NCI-H774 (cell line): ENCODE measurements at regions not wholly inside any gene's neighbourhood (a gene's known extent, or its start where the extent isn't known, plus 50 kb on each side); places are given as distances from the start of the nearest gene placed in this dataset.
"Not testable (repeated sequence)": the region's sequence is repeated elsewhere in the genome, so short reads cannot be mapped to it uniquely, and the experiment has no call there.

ENCODE experiments used
- DNase-seq: peaks from one replicate; lab custom pipeline; 2025; lab: John Stamatoyannopoulos, UW

DNA sequence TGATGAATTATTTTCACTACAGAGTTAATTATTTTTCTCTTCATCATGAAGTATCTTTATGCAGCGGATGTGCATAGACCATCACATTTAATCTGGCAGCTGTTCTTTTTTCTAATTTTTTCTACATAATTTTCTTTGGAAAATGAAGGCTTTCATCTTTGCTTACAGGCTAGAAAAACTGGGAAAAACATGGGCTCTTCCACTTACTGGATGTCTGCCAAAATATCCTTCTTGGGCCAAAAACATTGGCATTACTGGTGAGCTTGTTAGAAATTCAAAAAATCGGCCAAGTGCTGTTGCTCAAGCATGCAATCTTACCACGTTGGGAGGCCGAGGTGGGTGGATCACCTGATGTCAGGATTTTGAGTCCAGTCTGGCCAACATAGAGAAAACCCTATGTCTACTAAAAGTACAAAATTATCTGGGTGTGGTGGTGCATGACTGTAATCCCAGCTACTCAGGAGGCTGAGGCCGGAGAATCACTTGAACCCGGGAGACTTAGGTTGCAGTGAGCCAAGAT is 176.8 kb downstream of the ZNF737 start:
- DNase-seq, result no peak

DNA sequence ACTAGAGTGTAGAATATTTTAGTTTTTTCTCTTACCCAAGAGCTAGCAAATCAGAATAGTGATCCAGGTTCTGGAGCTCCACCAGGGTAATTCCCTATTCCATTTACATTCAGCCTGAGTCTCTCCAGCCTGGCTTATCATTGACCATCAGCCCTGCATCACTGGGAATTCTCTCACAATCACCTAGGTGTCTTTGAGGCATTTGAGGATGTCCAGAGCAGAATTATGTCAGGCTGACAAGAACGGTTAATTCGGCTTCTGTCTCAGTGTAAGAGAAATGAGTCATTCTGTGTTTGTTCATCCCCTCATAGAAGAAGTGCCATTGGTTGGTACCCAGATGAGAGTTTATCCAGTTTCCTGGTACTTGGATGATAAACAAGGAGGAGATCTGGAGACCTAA is 180.5 kb downstream of the ZNF737 start:
- no peak for DNase-seq

DNA sequence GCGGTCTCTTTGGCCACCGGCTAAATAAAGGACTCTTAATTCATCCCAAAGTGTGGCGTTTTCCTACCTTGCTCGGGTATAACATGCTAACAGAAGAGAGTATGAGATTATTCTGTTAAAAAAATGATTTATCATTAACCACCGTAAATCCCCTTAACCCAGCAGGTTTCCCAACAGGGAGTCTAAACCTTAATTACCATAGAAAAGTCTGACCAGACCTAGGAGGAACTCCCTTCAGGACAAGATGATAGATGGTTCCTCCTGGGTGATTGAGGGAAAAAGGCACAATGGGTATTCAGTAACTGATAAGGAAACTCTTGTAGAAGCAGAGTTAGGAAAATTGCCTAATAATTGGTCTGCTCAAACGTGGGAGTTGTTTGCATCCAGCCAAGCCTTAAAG is 193.7 kb downstream of the ZNF737 start:
- no peak for DNase-seq

DNA sequence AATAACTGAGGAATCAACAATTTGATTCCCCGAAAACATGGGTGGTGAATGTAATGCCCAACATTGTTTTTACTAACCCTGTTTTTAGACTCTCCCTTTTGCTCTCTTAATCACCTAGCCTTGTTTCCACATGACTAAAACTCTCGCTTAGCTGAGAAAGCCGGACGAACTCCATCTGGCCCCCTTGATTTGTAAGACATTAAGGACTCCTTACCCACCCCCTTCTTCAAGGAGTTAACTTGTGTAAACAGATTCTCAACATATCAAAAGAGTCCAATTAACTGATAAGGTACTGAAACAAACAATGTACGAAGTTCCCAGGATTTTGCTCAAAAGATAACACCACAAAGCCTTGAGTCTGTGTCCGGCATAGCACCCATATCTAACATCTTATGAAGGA is 194.3 kb downstream of the ZNF737 start:
- not testable (repeated sequence) for DNase-seq

DNA sequence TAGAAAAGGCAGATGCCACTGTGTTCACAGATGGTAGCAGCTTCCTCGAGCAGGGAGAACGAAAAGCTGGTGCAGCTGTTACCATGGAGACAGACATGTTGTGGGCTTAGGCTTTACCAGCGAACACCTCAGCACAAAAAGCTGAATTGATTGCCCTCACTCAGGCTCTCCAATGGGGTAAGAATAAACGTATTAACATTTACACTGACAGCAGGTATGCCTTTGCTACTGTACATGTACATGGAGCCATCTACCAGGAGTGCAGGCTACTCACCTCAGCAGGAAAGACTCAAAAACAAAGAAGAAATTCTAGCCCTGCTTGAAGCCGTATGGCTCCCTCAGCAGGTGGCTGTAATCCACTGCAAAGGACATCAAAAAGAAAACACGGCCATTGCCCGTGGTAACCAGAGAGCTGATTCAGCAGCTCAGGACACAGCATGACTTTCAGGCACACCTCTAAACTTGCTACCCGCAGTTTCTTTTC is 197.7 kb downstream of the ZNF737 start:
- DNase-seq, result peak; percentile 73

DNA sequence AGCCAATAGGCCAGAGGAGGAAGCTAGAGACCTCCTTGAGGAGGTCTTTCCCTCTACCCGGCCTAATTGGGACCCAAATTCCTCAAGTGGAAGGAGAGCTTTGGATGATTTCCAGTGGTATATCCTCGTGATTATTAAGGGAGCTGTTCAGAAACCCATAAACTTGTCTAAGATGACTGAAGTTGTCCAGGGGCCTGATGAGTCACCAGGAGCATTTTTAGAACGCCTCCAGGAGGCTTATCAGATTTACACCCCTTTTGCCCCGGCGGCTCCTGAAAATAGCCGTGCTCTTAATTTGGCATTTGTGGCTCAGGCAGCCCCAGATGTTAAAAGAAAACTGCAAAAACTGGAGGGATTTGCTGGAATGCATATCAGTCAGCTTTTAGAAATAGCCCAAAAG is 198.1 kb downstream of the ZNF486 start:
- no peak for DNase-seq

DNA sequence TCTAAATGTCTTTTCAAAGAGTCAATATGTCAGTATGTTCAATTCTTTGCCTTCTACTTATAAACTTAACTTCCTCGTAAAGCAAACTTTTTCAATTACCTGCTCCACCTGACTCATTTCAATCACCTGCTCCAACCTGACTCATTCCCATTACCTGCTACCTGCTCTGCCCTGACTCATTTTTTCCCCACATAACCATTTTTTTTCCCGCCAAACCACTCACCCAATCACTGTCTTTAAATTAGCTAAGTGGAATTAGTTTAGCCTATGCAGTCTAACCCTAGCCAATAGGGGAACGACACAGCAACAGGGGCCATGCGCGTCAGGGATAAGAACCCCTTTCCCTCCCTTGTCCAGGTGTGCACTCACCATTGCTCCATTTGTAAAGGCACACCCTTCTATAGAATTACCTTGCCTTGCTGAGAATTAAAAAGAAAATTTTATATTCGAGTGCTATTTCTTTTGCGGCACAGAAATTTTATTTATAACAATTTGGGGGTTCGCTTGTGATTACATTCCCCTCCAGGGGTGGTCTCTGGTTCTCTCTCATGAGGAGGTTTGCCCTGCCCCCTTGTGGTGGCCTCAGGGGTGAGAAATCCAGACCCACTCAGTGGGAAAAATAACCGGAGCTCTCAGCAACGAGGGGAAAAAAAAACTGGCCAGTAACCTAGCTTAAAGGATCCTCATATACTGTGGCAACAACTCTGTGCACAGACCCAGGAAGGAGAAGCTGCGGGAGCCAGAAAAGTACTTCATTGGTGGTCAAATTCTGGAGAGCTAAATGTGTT is 193.1 kb downstream of the ZNF486 start:
- no peak for DNase-seq

DNA sequence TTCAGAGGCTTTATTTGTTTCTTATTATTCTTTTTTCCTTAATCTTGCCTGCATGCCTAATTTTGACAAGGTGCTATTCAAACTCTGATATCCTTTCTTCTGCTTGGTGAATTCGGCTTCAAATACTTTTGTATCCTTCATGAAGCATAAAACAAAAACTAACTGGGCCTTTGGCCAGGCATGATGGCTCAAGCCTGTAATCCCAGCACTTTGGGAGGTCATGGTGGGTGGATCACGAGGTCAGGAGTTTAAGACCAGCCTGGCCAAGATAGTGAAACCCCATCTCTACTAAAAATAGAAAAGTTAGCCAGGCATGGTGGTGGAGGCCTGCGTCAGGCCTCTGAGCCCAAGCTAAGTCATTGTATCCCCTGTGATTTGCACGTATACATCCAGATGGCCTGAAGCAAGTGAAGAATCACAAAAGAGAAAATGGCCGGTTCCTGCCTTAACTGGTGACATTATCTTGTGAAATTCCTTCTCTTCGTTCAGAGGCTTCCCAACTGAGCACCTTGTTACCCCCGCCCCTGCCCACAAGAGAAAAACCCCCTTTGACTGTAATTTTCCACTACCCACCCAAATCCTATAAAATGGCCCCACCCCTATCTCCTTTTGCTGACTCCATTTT is 191.9 kb downstream of the ZNF486 start:
- not testable (repeated sequence) for DNase-seq

DNA sequence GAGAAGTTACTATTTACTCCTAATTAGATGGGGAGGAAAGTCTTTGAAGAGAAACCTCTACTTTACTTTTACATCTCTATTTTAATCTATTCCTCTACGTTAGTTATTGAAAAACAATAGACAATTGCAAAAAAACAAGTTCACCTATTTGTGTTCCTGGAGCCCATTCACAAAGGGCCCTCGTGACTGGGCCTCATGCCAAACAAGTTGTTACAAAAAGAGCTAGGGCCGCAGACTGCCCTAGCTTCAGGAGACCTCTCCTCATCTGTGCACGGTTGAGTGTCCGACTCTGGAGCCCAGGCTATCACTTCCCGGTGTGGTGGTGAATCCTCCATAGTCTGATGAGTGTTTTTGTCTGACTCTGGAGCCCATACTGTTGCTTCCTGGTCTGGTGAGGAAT is 190.9 kb downstream of the ZNF486 start:
- DNase-seq, result no peak

DNA sequence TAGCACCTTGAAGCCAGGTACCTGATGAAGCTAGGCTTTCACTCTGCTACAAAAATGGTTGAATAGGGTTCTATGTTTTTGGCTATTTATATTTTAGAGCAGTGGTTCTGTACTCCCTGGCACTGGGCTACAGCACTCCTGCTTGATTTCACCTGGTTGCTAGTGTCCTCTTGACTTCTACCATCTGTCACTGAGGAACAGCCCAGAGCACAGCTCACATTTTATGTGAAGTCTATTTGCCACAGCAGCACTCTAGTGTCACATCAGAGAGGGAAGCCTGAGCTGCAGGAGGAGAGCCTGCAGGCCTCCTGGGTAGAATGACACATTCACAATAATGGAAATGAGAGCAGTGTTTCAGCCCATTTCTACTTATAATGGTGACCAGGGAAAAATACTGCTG is 184.2 kb downstream of the ZNF486 start:
- peak; percentile 21 for DNase-seq

DNA sequence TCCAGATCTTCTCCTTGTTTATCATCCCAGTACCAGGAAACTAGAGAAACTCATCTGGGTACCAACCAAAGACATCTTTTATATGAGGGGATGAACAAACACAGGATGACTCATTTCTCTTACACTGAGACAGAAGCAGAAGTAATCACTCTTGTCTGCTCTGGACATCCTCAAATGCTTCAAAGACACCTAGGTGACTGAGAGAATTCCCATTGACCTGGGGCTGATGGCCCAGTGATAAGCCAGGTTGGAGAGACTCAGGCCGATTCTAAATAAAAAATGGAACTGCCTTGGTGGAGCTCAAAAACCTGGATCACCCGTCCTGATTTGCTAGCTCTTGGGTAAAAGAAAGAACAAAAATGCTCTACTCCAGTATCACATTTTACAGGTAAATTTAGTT is 182.2 kb downstream of the ZNF486 start:
- DNase-seq, result no peak

DNA sequence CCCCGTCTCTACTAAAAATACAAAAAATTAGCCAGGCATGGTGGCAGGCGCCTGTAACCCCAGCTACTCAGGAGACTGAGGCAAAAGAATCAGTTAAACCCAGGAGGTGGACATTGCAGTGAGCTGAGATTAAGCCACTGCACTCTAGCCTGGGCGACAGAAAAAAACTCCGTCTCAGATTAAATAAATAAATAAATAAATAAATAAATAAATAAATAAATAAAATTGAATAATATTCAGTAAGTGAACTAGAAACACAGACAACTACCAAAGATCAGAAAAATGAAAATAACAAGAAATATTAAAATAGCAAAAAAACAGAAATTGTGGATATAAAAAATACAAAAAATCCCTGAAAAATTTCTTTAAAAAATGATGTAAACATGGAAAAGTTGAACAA is 172.4 kb downstream of the ZNF486 start:
- DNase-seq, result no peak

DNA sequence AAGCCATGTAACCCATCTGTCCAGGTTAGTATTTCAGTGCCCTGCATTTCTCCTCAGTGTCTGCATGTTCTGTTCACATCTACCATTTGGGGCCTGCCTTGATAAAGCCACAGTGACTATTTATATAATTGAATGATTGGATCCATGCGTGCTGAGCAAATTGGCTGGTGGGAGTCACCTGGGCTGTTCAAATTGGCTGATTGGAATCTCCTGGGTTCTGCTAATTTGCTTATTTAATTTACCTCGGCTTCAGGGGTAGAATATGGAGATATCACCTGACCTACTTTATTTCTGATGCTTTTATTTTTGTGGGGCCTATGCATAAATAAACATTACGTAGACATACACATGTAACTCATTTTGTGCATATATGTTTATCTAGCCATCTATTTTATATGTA is 167.7 kb downstream of the ZNF486 start:
- no peak for DNase-seq

DNA sequence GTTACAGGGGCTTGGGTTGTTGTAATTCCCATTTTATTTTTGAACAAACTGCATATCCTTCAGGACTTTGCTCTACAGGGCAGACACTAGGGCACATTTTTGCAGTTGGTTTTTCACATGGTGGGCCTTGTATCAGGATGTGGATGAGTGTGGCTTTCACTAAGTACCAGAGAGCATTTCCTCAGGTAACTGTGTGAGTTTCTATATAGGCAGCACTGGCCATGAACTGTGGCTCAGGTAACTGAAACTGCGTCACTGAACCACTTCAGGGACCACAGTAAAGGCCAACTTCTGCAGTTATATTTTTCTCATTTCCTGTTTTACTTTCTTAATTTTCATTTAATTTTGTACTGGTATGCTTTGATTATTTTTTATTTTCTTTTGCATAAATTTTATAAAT is 166.5 kb downstream of the ZNF486 start:
- DNase-seq, result no peak

DNA sequence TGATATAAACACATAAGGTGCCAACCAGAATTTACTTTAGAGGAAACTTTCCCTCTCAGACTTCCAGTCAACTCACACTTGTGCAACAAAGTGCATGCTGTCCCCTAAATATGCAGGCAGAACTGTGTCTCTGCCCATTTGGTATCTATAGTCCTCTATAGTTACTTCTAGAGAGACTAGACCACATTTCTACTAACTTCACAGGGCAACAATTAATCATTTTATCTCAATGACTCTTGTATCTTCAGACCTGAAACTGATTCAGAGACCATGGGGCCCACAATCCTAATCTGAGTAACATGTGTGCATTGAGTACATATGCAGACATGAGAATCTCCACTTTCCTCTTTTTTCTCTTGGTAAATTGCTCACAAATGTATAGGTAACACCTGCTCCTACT is 158.1 kb downstream of the ZNF486 start:
- no peak for DNase-seq

DNA sequence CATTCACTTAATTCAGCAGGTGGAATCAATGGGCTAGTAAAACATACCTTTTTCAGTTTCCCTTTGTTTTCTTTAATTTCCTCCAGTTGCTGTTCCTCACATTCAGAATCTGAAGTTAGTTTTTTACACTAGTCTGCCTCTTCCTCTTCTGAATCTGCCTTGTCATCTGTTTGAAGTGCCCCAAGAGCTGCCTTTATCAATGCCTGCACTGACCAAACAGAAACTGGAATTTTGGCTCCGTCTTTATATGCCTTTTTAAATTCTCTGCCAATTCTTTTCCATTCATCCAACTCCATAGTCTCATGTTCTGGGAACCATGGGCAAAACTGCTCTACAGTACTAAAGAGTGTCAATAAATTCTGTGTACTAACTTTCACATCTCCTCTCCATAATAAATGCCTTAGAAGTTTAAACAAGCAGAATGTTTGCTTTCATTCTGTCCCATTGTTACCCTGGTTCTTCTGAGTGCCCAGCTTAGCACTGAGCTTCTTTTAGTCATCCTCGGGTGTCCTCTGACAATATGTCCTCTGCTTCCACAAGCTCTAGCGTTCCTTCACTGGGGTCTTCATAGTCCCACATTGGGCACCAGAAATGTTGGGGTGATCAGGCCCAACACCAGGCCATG is 154.2 kb downstream of the ZNF486 start:
- peak; percentile 22 for DNase-seq

DNA sequence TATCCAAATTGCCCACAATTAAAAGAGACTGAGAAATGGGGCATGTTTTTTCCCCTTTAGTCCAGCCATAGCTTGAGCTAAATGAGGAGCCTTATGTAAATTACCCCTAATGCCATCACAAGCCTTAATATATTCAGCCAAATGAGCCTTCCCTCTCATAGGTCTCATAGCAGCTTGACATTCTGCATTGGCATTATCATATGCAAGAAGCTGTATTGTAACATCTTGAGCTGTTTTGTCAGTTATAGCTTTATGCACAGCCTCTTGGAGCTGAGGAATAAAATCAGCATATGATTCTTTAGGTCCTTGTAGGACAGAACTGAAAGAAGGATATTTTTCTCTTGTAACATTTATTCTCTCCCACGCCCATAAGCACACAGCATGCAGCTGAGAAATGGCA is 153.2 kb downstream of the ZNF486 start:
- no peak for DNase-seq

DNA sequence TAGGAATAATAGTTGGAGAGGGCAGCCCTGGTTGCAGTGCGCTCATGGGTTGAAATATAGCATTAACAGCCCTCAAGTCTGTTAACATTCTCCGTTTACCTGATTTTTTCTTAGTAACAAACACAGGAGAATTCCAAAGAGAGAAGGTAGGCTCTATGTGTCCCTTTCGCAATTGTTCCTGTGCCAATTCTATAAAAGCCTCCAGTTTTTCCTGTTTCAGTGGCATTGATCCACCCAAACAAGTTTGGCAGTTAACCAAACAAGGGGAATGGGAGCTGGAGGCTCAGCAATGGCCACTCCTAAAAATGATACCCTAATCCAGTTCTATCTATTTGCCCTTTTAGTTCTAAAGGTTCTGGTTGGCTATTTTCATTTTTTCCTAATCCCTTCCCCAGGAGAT is 151.6 kb downstream of the ZNF486 start:
- no peak for DNase-seq

DNA sequence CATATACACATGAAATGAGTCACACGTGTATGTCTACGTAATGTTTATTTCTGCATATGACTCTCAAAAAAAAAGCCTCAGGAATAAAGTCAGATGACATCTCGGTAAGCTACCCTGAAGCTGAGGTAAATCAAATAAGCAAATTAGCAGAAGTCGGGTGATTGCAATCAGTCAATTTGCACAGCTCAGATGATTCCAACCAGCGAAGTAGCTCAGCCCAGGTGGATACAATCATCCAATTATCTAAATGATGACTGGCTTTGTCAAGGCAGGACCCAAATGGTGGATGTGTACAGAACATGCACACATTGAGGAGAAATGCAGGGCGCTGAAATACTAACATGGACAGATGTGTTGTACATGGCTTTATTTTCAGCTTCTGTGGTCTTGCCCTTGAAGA is 148.5 kb downstream of the ZNF486 start:
- DNase-seq, result peak; percentile 90

DNA sequence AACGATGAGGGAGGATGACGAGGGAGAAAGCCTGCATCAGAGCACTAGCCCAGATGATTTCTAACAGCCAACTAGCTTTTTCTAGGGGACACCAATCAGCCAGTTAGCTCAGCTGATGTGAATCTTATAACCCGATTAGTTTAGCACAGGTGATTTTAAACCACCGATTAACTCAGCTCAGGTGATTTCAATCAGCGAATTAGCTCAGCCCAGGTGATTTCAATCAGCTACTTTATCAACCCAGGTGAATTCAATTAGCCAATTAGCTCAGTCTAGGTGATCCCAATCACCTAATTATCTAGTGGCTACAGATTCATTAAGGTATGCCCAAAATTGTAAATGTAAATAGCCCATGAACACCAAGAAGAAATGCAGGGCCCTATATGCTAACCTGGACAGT is 146.9 kb downstream of the ZNF486 start:
- peak; percentile 21 for DNase-seq

DNA sequence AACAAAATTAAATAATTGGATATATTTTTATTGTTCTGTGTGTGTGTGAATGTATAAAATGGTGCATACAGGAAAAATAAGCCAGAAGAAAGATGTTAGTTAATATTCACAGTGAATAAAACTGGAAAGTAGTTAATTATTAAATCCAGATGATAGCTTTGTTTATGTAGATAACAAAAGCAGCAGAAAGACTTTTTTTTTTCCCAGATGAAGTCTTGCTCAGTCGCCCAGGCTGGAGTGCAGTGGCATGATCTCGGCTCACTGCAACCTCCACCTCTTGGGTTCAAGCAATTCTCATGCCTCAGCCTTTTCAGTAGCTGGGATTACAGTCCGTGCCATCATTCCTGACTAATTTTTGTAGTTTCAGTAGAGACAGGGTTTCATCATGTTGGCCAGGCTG is 140.1 kb downstream of the ZNF486 start:
- no peak for DNase-seq

DNA sequence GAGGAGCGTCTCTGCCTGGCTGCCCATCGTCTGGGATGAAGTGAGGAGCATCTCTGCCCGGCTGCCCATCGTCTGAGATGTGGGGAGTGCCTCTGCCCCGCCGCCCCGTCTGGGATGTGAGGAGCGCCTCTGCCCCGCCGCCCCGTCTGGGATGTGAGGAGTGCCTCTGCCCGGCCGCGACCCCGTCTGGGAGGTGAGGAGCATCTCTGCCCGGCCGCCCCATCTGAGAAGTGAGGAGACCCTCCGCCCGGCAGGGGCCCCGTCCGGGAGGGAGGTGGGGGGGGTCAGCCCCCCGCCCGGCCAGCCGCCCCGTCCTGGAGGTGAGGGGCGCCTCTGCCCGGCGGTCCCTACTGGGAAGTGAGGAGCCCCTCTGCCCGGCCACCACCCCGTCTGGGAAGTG is 129.3 kb downstream of the ZNF486 start:
- not testable (repeated sequence) for DNase-seq

DNA sequence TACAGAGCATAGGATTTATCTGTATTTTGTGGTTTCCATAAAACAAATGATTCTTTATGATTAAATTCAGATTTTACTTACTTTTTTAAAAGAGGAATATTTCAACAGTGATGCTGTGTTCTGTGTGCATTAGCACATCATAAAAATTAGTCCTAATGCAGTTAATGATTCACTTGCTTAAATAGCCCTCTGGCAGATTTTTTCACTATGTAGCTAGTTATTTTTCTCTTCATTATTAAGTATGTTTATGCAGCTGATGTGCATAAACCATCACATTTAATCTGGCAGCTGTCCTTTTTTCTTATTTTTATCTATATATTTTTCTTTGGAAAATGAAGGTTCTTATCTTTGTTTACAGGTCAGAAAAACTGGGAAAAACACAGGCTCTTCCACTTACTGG is 127.2 kb downstream of the ZNF486 start:
- no peak for DNase-seq
